Testis (tissue), 2 donors: ENCODE measurements at regions not wholly inside any gene's neighbourhood (a gene's known extent, or its start where the extent isn't known, plus 50 kb on each side); places are given as distances from the start of the nearest gene placed in this dataset.

Experiments
- DNase-seq: peaks from one replicate; pipeline ENCODE4 v3.0.0-alpha.2; 2019
- H3K27ac ChIP-seq, 2 donors: fragments of 200-600 bp; sonication (generic); one replicate each; pipeline ENCODE4 v1.5.1; 2019
- H3K27me3 ChIP-seq: fragments of 200-600 bp; sonication (generic); one replicate; pipeline ENCODE4 v1.5.1; 2019
- H3K36me3 ChIP-seq: fragments of 200-600 bp; sonication (generic); one replicate; pipeline ENCODE4 v1.5.1; 2017; ENCODE audit warnings: low read depth; ENCODE audit errors: missing control alignments
- H3K4me1 ChIP-seq: fragments of 200-600 bp; sonication (generic); one replicate; pipeline ENCODE4 v1.5.1; 2019
- H3K4me3 ChIP-seq, 2 donors: fragments of 200-600 bp; sonication (generic); one replicate each; pipeline ENCODE4 v1.5.1; 2017 to 2019
- H3K9me3 ChIP-seq: fragments of 200-600 bp; sonication (generic); one replicate; pipeline ENCODE4 v1.5.1; 2017
- CTCF ChIP-seq, 3 experiments: fragments of 450-650 bp in 2 of 3; fragments of 200-600 bp in 1 of 3; sonication (generic) in 1 of 3; IDR thresholded peaks; one replicate each; pipeline ENCODE4 v1.5.1; 2016 to 2019; ENCODE audit warnings: antibody characterized with exemption in 3 of 3, mild to moderate bottlenecking in 2 of 3, moderate library complexity in 1 of 3
- POLR2A ChIP-seq: fragments of 450-650 bp; IDR thresholded peaks from one replicate; pipeline ENCODE4 v1.6.1; 2017; ENCODE audit warnings: antibody characterized with exemption, mild to moderate bottlenecking, moderate library complexity
- WGBS, 2 donors: methylation state at CpG; one replicate each; pipeline ENCODE4 v1.1.5; 2018; 5-methylcytosine and 5-hydroxymethylcytosine counted together
- intact Hi-C: fragments of 100-400 bp; cut with DNase I; formaldehyde crosslinking; loops from one replicate; pipeline ENCODE4 v1.15.1; 2023; ENCODE audit warnings: low total_unique reads

DNA sequence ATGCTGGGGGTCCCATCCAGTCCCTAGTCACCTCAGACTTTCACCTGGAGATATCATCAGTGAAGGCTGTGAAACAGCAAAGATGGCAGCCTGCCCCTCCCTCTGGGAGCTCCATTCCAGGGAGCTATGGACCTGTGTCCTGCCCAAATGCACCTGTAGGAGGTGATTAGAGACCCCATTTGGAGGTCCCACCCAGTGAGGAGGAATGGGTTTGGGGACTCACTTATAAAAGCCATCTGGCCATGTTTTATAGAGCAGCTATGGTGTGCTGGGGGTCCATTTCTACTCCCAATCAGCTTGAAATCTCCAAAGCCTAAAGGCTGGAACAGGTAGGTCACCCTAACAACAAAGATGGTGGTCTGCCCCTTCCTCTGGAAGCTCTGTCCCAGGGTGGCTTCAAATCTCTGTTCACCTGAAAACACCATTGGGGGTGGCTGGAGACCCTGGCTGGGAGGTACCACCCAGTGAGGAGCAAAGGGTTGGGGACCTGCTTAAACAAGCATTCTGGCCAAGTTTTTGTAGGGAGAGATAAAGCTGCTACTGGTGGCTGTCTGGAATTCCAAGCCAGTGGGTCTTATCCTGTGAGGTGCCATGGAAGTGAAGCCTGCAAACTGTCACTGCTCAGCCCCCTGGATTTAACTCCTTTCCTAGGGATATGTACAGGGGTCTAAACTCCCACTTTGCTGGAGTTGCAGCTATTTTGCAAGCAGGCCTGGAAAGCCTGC, 182.3 kb downstream of the RASSF9 start:
- no peak for TF ChIP-seq CTCF (IDR thresholded peaks at IDR 0.05)
- no peak for TF ChIP-seq POLR2A

GRCh38 chr12:85654456-85654840, 181.8 kb downstream of the RASSF9 start:
- intact Hi-C loops, result no loop called here
- 77 to 92% methylated on average over 3 of the region's 3 CpGs for WGBS, 2 donors
- Histone ChIP-seq H3K4me1 (no peaks in the 10 kb centered on the region), H3K9me3 (no peaks in the 10 kb centered on the region), H3K27me3 (no peaks in the 10 kb centered on the region), H3K27ac (no peak overlapping the region), H3K36me3 (no peaks in the 10 kb centered on the region), H3K4me3 (no peak overlapping the region)
- no peak for TF ChIP-seq CTCF (IDR thresholded peaks at IDR 0.05)
- TF ChIP-seq POLR2A, result no peak
- no peak for DNase-seq

More for the DNA sequence above, 182.3 kb downstream of the RASSF9 start:
- no peak for DNase-seq
- intact Hi-C loops, result no loop called here
- no peaks in the 10 kb centered on the region for H3K9me3 ChIP-seq
- no peaks in the 10 kb centered on the region for H3K36me3 ChIP-seq
- H3K4me3 ChIP-seq, result no peak overlapping the region
- H3K27ac ChIP-seq, result no peak overlapping the region
- H3K27me3 ChIP-seq, result no peaks in the 10 kb centered on the region
- H3K4me1 ChIP-seq, result no peaks in the 10 kb centered on the region

- intact Hi-C loops, result no loop called here
- no peaks in the 10 kb centered on the region for H3K36me3 ChIP-seq
- H3K4me3 ChIP-seq, result no peak overlapping the region
- H3K27me3 ChIP-seq, result no peaks in the 10 kb centered on the region
- no peak overlapping the region for H3K27ac ChIP-seq
- no peaks in the 10 kb centered on the region for H3K4me1 ChIP-seq
- no peak for TF ChIP-seq CTCF (IDR thresholded peaks at IDR 0.05)
- TF ChIP-seq POLR2A, result no peak
- DNase-seq, result no peak
- 87 to 93% methylated on average over 2 of the region's 2 CpGs for WGBS, 2 donors
- no peaks in the 10 kb centered on the region for H3K9me3 ChIP-seq
Observed at GRCh38 chr12:85656561-85656960, 179.6 kb downstream of the RASSF9 start.

DNA sequence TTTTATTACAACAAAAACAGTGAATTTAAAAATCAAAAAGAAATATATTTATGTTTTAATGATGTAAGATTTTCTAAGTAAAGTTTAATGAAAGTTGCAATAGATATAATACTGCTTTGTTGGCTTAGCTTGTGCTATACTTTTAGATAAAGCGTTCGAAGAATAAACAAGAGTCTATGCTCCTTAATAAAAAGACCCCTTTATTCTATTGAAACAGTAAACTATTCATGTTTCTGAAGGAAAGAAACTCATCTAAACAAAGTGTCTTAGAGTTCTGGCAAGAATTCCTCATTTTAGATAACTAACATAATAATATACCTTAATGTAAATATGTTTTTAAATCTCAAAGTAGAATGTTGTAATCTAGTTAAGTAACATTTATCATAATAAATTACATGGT, 179.0 kb downstream of the RASSF9 start:
- H3K4me1 ChIP-seq, result no peaks in the 10 kb centered on the region
- H3K27me3 ChIP-seq, result no peaks in the 10 kb centered on the region
- intact Hi-C loops, result no loop called here
- TF ChIP-seq CTCF (IDR thresholded peaks at IDR 0.05) (no peak), POLR2A (no peak)
- no peak for DNase-seq
- no peak overlapping the region for H3K4me3 ChIP-seq
- H3K36me3 ChIP-seq, result no peaks in the 10 kb centered on the region
- no peaks in the 10 kb centered on the region for H3K9me3 ChIP-seq
- 66 to 69% methylated on average over 2 of the region's 2 CpGs for WGBS, 2 donors
- no peak overlapping the region for H3K27ac ChIP-seq
